ENCODE measurements at regions not wholly inside any gene's neighbourhood (a gene's known extent, or its start where the extent isn't known, plus 50 kb on each side); places are given as distances from the start of the nearest gene placed in this dataset.
"Not testable (repeated sequence)": the region's sequence is repeated elsewhere in the genome, so short reads cannot be mapped to it uniquely, and the experiment has no call there.

- H3K79me1 ChIP-seq (ENCODE audit: low read depth in 1 of 2, low read length in 2 of 2); H2AFZ ChIP-seq (replicated peaks; ENCODE audit: low read length, poor library complexity); H3K27me3 ChIP-seq (ENCODE audit: control insufficient read depth, insufficient read depth, low read length); H3K4me2 ChIP-seq (ENCODE audit: low read depth, low read length); in situ Hi-C loops (cut with MboI; ENCODE audit: low sequenced_read_pairs); DNase-seq; H3K14ac ChIP-seq (replicated peaks; ENCODE audit: low read depth, low read length); H2BK120ac ChIP-seq (ENCODE audit: low read depth, low read length); H2BK20ac ChIP-seq (ENCODE audit: low read depth, low read length); H4K8ac ChIP-seq (ENCODE audit: low read depth in 2 of 2, low read length in 2 of 2); H3K36me3 ChIP-seq (ENCODE audit: control insufficient read depth, insufficient read depth, low read length); dilution Hi-C loops (cut with HindIII; ENCODE audit: low sequenced_read_pairs, unreplicated experiment); ATAC-seq (ENCODE audit: low read depth); H2AK9ac ChIP-seq (replicated peaks; ENCODE audit: low read depth, low read length, poor library complexity); H2BK15ac ChIP-seq (ENCODE audit: low read depth, low read length); H3K4me3 ChIP-seq (ENCODE audit: insufficient read depth, low read depth, low read length); H3K4me1 ChIP-seq (ENCODE audit: control insufficient read depth, insufficient read depth, low read length); intact Hi-C loops (cut with micrococcal nuclease); H3K27ac ChIP-seq (ENCODE audit: insufficient read depth, low read length); H4K91ac ChIP-seq (ENCODE audit: insufficient read depth, low read depth, low read length); H2BK5ac ChIP-seq (ENCODE audit: low read depth, low read length, poor library complexity, severe bottlenecking); H3K4ac ChIP-seq (ENCODE audit: low read depth, low read length); H3K9ac ChIP-seq (ENCODE audit: low read depth, low read length); H4K20me1 ChIP-seq (ENCODE audit: insufficient read depth, low read length); H4K5ac ChIP-seq (ENCODE audit: low read depth, low read length); H2AK5ac ChIP-seq (ENCODE audit: low read depth, low read length); H3K18ac ChIP-seq (ENCODE audit: low read depth, low read length); CTCF ChIA-PET; H3K9me1 ChIP-seq (ENCODE audit: insufficient read depth, low read length); BruUV-seq (replicated peaks); H3K23ac ChIP-seq (ENCODE audit: low read depth, low read length); POLR2A ChIA-PET (ENCODE audit: unreplicated experiment); H3K56ac ChIP-seq (ENCODE audit: extremely low read depth, insufficient read depth, low read length): not testable (repeated sequence)
- peaks cover 22% of the 10 kb centered on the region; the same call in 1 of the 2 replicates for H3K9me3 ChIP-seq (ENCODE audit: control insufficient read depth, insufficient read depth, low read length)
- 87% methylated on average over 4 of the region's 22 CpGs; no CpG with 5 or more reads in 1 of the 2 experiments for WGBS, 2 experiments (ENCODE audit: extremely low coverage in 2 of 2, insufficient read length in 1 of 2)
These were observed 256.4 kb downstream of the ANKRD30B start for GRCh38 chr18:15004270-15004973.
